H9 (cell line): ENCODE measurements at regions not wholly inside any gene's neighbourhood (a gene's known extent, or its start where the extent isn't known, plus 50 kb on each side); places are given as distances from the start of the nearest gene placed in this dataset.

Experiments
- DNase-seq: peaks from one replicate; pipeline ENCODE4 v3.0.0-alpha.2; 2017
- H2AFZ ChIP-seq: one replicate; pipeline ENCODE4 v1.6.1; 2013; ENCODE audit warnings: mild to moderate bottlenecking, low read length, control low read depth, moderate library complexity
- H2AK5ac ChIP-seq: 2 replicates; pipeline ENCODE4 v1.6.1; 2013; ENCODE audit warnings: low read length, control low read depth, mixed read lengths; ENCODE audit not compliant: insufficient read length
- H2BK120ac ChIP-seq: one replicate; pipeline ENCODE4 v1.6.1; 2013; ENCODE audit warnings: low read depth, mild to moderate bottlenecking, low read length, control low read depth, inconsistent platforms; ENCODE audit not compliant: poor library complexity, severe bottlenecking
- H2BK12ac ChIP-seq: 2 replicates; pipeline ENCODE4 v1.6.1; 2013; ENCODE audit warnings: low read length, control low read depth, mixed read lengths, low read depth; ENCODE audit not compliant: insufficient read length
- H2BK15ac ChIP-seq: 2 replicates; pipeline ENCODE4 v1.6.1; 2013; ENCODE audit warnings: low read depth, low read length, control low read depth
- H2BK20ac ChIP-seq: one replicate; pipeline ENCODE4 v1.6.1; 2013; ENCODE audit warnings: low read depth, mild to moderate bottlenecking, low read length, control low read depth, inconsistent platforms; ENCODE audit not compliant: poor library complexity, severe bottlenecking
- H2BK5ac ChIP-seq: 2 replicates; pipeline ENCODE4 v1.6.1; 2013; ENCODE audit warnings: low read length, control low read depth, mixed read lengths; ENCODE audit not compliant: insufficient read length
- H3K14ac ChIP-seq: 2 replicates; pipeline ENCODE4 v1.6.1; 2013; ENCODE audit warnings: low read length, control low read depth; ENCODE audit not compliant: insufficient read depth
- H3K18ac ChIP-seq: 2 replicates; pipeline ENCODE4 v1.6.1; 2013; ENCODE audit warnings: low read depth, mild to moderate bottlenecking, mixed read lengths, low read length, control low read depth; ENCODE audit not compliant: insufficient read length
- H3K23ac ChIP-seq: 2 replicates; pipeline ENCODE4 v1.6.1; 2013; ENCODE audit warnings: low read length, control low read depth, mixed read lengths, low read depth; ENCODE audit not compliant: insufficient read length
- H3K23me2 ChIP-seq: 2 replicates; pipeline ENCODE4 v1.6.1; 2013; ENCODE audit warnings: low read depth, mild to moderate bottlenecking, mixed read lengths, low read length, control low read depth; ENCODE audit not compliant: insufficient read length, poor library complexity, severe bottlenecking
- H3K27ac ChIP-seq: 2 replicates; pipeline ENCODE4 v1.5.1; 2013; ENCODE audit warnings: low read length, control low read depth, mixed read lengths, low read depth; ENCODE audit not compliant: insufficient read length
- H3K27me3 ChIP-seq: 2 replicates; pipeline ENCODE4 v1.6.1; 2013; ENCODE audit warnings: low read length, control low read depth, inconsistent platforms; ENCODE audit not compliant: insufficient read depth
- H3K4ac ChIP-seq: 2 replicates; pipeline ENCODE4 v1.6.1; 2013; ENCODE audit warnings: low read depth, mild to moderate bottlenecking, control low read depth, inconsistent platforms, low read length, moderate library complexity
- H3K4me1 ChIP-seq: 2 replicates; pipeline ENCODE4 v1.6.1; 2013; ENCODE audit warnings: low read length, control low read depth, inconsistent platforms; ENCODE audit not compliant: insufficient read depth
- H3K4me2 ChIP-seq: 2 replicates; pipeline ENCODE4 v1.6.1; 2013; ENCODE audit warnings: low read length, control low read depth, mixed read lengths; ENCODE audit not compliant: insufficient read length, insufficient read depth
- H3K56ac ChIP-seq: 2 replicates; pipeline ENCODE4 v1.6.1; 2013; ENCODE audit warnings: low read depth, mild to moderate bottlenecking, mixed read lengths, low read length, control low read depth; ENCODE audit not compliant: insufficient read length
- H3K79me1 ChIP-seq: 2 replicates; pipeline ENCODE4 v1.6.1; 2013; ENCODE audit warnings: low read depth, mild to moderate bottlenecking, moderate library complexity, low read length, control low read depth, inconsistent platforms; ENCODE audit not compliant: insufficient read depth, poor library complexity, severe bottlenecking
- H3K79me2 ChIP-seq: 2 replicates; pipeline ENCODE4 v1.6.1; 2013; ENCODE audit warnings: low read length, control low read depth, inconsistent platforms; ENCODE audit not compliant: insufficient read depth
- H3K9ac ChIP-seq: 2 replicates; pipeline ENCODE4 v1.6.1; 2013; ENCODE audit warnings: low read length, control low read depth, mixed read lengths; ENCODE audit not compliant: insufficient read length; ENCODE audit errors: extremely low read depth
- H3K9me3 ChIP-seq: one replicate; pipeline ENCODE4 v1.6.1; 2013; ENCODE audit warnings: low read depth, low read length, inconsistent platforms; ENCODE audit not compliant: control insufficient read depth
- H3T11ph ChIP-seq: one replicate; pipeline ENCODE4 v1.6.1; 2013; ENCODE audit warnings: mild to moderate bottlenecking, low read length, control low read depth, inconsistent platforms
- H4K20me1 ChIP-seq: one replicate; pipeline ENCODE4 v1.6.1; 2013; ENCODE audit not compliant: control insufficient read depth, insufficient read length, insufficient read depth
- H4K5ac ChIP-seq: 2 replicates; pipeline ENCODE4 v1.6.1; 2013; ENCODE audit warnings: low read depth, mild to moderate bottlenecking, mixed read lengths, low read length, control low read depth; ENCODE audit not compliant: insufficient read length
- H4K8ac ChIP-seq: replicated peaks from 2 replicates; pipeline ENCODE4 v1.6.1; 2013; ENCODE audit warnings: low read length, control low read depth, mixed read lengths, low read depth; ENCODE audit not compliant: insufficient read length
- H4K91ac ChIP-seq: 2 replicates; pipeline ENCODE4 v1.6.1; 2013; ENCODE audit warnings: low read depth, mild to moderate bottlenecking, moderate library complexity, mixed read lengths, low read length, control low read depth; ENCODE audit not compliant: insufficient read length
- H3K27ac Mint-ChIP-seq, 3 experiments: 2 replicates in 2 of 3; 3 replicates in 1 of 3; pipeline ENCODE4 v1.8.0; 2020 to 2021; ENCODE audit warnings: mixed read lengths in 3 of 3, mild to moderate bottlenecking in 1 of 3, moderate library complexity in 1 of 3
- H3K27me3 Mint-ChIP-seq: 2 replicates; pipeline ENCODE4 v1.8.0; 2021; ENCODE audit warnings: low read depth, mild to moderate bottlenecking, moderate library complexity, mixed read lengths
- H3K36me3 Mint-ChIP-seq, 3 experiments: 2 replicates in 2 of 3; 3 replicates in 1 of 3; pipeline ENCODE4 v1.8.0; 2020 to 2021; ENCODE audit warnings: low read depth in 3 of 3, mixed read lengths in 3 of 3; ENCODE audit not compliant: insufficient read depth in 1 of 3
- H3K4me1 Mint-ChIP-seq, 2 experiments: 2 replicates each; pipeline ENCODE4 v1.8.0; 2020; ENCODE audit warnings: mixed read lengths in 2 of 2
- H3K4me3 Mint-ChIP-seq, 2 experiments: 2 replicates in 1 of 2; 3 replicates in 1 of 2; pipeline ENCODE4 v1.8.0; 2020 to 2021; ENCODE audit warnings: mild to moderate bottlenecking in 2 of 2, mixed read lengths in 2 of 2, moderate library complexity in 1 of 2
- H3K9me3 Mint-ChIP-seq, 2 experiments: 2 replicates in 1 of 2; 3 replicates in 1 of 2; pipeline ENCODE4 v1.8.0; 2020; ENCODE audit warnings: mild to moderate bottlenecking in 2 of 2, mixed read lengths in 2 of 2, moderate library complexity in 1 of 2
- WGBS: extraction: QIAGEN DNeasy Blood & Tissue Kit; methylation state at CpG from one replicate; pipeline ENCODE4 v1.1.7; 2013; ENCODE audit warnings: missing lambda C conversion rate, low lambda C conversion rate, mixed read lengths; ENCODE audit not compliant: insufficient read length; ENCODE audit errors: extremely low coverage; 5-methylcytosine and 5-hydroxymethylcytosine counted together
- TF ChIP-seq, protein P1 (sequence below): fragments of 200-600 bp; sonication (generic); conservative IDR thresholded peaks from 3 replicates; pipeline ENCODE4 v1.8.0; 2021; ENCODE audit warnings: antibody characterized with exemption, mild to moderate bottlenecking

DNA sequence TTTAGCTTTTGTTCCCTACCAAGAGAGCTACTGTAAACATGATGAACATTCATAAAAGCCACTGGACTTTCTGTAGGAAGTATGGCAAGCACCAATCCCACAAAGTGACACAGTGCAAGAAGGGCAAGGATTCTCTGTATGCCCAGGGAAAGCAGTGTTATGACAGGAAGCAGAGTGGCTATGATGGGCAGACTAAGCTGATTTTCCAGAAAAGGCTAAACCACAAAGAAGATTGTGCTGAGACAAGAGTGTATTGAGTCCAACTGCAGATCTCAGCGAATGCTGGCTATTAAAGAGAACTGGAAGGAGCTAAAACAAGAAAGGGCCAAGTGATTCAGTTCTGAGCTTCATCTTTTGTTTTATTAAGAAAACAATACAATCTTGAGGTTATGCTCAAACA is 60.5 kb upstream of the EFCAB3 start:
- no peaks in the 10 kb centered on the region for H4K20me1 ChIP-seq
- no peak overlapping the region for H3K4me2 ChIP-seq
- Mint-ChIP-seq H3K4me3 (no peak overlapping the region), H3K9me3 (peaks cover 0 to 3% of the 10 kb centered on the region in 2 experiments; a peak in 2 of 5 replicates), H3K27ac (no peak overlapping the region), H3K27me3 (peaks cover 7% of the 10 kb centered on the region), H3K4me1 (no peaks in the 10 kb centered on the region), H3K36me3 (no peaks in the 10 kb centered on the region)
- H3K14ac ChIP-seq = no peak overlapping the region
- no peak overlapping the region for H3K27ac ChIP-seq
- H4K5ac ChIP-seq = no peak overlapping the region
- H3K23ac ChIP-seq = no peak overlapping the region
- no peak overlapping the region for H4K91ac ChIP-seq
- H3K4me1 ChIP-seq = no peaks in the 10 kb centered on the region
- TF ChIP-seq, protein P1, sequence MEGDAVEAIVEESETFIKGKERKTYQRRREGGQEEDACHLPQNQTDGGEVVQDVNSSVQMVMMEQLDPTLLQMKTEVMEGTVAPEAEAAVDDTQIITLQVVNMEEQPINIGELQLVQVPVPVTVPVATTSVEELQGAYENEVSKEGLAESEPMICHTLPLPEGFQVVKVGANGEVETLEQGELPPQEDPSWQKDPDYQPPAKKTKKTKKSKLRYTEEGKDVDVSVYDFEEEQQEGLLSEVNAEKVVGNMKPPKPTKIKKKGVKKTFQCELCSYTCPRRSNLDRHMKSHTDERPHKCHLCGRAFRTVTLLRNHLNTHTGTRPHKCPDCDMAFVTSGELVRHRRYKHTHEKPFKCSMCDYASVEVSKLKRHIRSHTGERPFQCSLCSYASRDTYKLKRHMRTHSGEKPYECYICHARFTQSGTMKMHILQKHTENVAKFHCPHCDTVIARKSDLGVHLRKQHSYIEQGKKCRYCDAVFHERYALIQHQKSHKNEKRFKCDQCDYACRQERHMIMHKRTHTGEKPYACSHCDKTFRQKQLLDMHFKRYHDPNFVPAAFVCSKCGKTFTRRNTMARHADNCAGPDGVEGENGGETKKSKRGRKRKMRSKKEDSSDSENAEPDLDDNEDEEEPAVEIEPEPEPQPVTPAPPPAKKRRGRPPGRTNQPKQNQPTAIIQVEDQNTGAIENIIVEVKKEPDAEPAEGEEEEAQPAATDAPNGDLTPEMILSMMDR = no peak
- no peak overlapping the region for H3K56ac ChIP-seq
- no peaks in the 10 kb centered on the region for H3K79me1 ChIP-seq
- H2BK12ac ChIP-seq = no peak overlapping the region
- no peaks in the 10 kb centered on the region for H3K27me3 ChIP-seq
- no peak overlapping the region for H3K4ac ChIP-seq
- H2BK15ac ChIP-seq = no peak overlapping the region
- H2AK5ac ChIP-seq = no peak overlapping the region
- no peak overlapping the region for H2BK5ac ChIP-seq
- H2AFZ ChIP-seq = no peak overlapping the region
- H3K9me3 ChIP-seq = no peaks in the 10 kb centered on the region
- no peak overlapping the region for H2BK20ac ChIP-seq
- no CpG with 5 or more reads among the region's 1 CpG for WGBS
- H2BK120ac ChIP-seq = no peak overlapping the region
- H3K18ac ChIP-seq = no peak overlapping the region
- no peak overlapping the region for H3K9ac ChIP-seq
- no peak overlapping the region for H4K8ac ChIP-seq
- H3T11ph ChIP-seq = no peak overlapping the region
- H3K23me2 ChIP-seq = no peaks in the 10 kb centered on the region
- no peaks in the 10 kb centered on the region for H3K79me2 ChIP-seq
- no peak for DNase-seq
